NCI-H2171 (cell line): ENCODE measurements at regions not wholly inside any gene's neighbourhood (a gene's known extent, or its start where the extent isn't known, plus 50 kb on each side); places are given as distances from the start of the nearest gene placed in this dataset.

Source experiments
- DNase-seq: peaks from one replicate; lab custom pipeline; 2025; lab: John Stamatoyannopoulos, UW

DNA sequence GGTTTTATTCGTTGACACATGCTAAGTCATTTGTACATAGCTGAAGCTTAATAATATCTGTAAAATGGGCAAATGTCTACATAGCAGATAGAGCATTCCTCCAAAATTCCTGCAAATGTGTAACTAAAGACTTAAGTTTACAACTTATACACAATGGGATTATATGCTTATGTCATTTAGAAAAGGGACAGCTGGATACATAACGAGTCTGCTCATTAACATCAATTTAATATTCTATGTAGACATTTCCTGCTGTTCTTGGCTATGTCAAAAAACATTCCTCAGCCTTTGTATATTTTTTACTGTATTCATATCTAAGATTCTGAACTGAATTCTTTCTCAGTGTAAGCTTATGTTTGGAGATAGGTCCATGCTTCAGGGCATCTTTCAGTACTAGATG, 762.2 kb downstream of the NR2F2 start:
- DNase-seq, result no peak

DNA sequence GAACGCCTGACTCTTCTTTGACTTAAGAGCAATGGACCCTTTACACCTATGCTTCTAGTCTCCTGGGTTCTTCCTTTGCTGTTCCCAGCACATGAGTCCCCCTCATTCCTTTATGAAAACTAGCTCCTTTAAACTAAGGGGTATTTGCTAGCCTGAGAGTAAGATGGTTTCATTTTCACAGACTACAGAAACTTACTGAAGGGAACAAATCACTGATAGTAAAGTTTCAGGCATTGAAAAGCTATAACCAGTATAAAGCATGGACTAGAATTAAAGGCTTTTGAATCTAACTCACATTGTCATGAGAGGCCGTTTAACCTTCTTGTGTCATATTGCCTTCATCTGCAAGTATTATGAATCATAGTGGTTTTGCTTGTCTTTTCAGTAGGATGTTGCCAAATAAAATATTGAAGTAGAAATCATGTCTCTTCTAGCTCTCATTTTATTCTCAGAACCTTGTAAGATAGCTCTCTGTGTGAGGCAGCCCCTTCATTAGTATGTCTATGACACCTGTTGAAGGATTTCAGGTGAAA, 765.9 kb downstream of the NR2F2 start:
- no peak for DNase-seq

DNA sequence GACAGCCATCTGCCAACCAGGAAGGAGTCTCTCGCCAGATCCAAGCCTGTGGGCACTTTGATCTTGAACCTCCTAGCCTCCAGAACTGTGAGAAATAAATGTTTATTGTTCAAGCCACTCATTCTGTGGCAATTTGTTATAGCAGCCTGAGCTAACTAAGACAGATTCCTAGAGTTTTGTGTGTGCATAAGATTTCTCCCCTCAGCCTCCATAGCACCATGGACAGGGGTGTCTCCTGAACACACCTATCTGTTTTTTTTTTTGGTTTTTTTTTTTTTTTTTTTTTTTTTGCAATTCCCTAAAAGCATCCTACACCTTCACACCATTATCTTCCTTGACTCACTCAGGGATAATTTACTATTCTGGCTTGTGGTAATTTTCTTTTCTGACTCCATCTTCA, 768.5 kb downstream of the NR2F2 start:
- no peak for DNase-seq

DNA sequence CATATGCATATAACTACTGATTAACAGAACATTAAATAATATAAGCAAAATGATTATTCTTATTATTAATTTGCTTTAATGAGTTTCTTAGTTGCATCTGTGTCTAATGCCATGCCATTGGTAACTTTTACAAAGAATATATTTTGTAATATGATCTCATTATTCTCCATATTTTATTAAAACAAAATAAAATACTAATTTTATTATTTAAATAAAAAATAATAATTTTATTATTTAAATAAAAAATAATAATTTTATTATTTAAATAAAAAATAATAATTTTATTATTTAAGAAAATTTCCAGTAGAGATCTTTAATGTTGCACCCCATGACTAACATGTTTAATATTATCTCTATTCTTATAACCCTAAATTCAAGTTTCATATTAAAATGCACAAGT, 771.1 kb downstream of the NR2F2 start:
- no peak for DNase-seq

DNA sequence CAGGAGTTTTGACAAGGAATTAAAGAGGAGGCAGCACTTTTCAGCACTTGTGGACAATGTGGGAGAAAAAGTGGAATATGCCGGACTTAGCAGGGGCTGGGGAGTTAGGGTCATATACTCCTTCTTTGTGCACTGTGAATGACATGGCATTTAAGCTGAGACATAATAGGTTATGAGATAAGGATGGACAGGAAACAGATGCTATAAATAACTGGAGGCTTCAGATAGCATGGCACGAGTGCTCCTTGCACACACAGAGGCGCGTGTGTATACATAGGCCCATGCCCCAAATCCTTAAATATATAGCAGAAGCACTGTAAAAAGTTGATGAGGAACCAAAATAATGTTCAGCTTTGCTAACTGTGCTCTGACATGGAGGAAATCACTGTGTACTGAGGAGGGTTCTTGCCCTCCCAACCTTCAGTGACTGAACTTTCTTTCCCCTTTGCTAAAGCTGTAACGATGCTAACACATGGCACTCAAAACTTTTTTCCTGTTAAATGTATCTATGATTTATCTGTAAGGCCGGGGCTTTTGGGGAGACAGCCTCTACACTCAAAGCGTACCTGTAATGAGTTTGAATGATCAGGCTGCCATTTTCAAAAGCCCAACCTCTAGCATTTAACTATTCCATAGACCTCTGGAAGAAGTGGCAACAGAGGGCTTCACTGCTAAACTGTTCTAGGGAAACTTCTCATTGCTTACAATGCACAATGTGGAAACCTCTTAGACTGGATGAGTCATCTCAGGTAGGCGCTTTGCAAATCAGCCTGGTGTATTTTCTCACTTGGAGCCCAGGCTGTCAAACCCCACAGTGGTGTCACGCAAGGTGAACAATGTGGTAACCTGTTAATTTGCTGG, 784.6 kb downstream of the NR2F2 start:
- DNase-seq, result no peak

DNA sequence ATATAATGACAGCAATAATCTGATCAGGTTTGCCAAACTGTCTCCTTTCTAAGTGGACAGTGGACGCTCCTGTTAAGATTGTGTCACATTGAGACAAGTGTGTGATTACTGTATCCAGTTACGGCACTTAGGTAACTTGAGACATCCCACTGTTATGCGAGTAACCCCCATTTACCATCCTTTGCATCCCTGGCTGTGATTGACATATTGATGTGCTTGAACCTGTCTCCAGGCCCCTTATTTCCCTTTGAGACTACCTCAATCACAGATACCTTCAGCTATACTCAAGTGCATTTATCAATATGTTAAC, 785.2 kb downstream of the NR2F2 start:
- DNase-seq, result no peak

DNA sequence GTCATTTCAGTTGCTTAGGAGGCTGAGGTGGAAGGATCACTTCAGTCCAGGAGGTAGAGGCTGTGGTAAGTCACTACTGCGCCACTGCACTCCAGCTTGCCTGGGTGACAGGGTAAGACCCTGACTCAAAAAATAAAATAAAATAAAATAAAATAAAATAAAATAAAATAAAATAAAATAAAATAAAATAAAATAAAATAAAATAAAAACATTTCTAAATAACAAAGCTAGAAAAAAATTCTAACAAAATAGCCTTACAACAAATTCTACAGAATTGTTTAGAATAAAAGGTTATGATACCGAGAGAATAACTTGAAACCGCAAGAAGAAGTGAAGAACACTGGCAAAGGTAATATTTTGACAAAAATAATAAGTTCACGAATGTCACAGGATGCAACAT, 794.3 kb downstream of the NR2F2 start:
- DNase-seq, result no peak

DNA sequence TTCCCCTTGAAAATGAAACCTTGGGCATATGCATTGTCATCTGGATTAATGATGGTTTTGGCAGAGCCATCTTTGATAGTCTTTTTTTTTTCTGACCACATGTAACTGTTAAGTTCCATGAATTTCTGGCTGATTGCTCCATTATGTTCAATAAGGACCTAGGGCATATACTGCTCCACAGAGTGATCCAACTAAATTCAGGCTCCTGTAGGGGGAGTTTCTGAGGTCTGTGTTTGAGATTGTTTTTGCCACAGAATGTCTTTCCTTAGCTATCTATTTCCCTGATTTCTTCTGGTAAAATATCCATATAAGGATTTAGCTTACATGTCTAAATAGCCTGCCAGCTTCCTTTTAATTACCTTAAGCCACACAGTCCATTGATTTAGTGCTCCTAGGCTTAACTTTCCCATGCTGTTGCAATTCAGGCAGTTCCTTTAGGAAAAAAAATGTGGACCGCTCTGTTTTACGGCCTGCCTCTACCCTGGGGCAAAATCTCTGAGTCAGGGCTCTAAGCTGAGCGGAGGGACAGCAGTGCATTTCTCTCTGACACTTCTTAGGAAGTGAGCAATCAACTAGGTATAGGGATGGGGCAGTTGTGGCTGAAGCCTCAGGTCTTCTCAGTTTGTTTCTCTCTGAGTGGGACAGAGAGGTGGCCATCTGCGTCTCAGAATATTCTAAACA, 796.2 kb downstream of the NR2F2 start:
- no peak for DNase-seq

DNA sequence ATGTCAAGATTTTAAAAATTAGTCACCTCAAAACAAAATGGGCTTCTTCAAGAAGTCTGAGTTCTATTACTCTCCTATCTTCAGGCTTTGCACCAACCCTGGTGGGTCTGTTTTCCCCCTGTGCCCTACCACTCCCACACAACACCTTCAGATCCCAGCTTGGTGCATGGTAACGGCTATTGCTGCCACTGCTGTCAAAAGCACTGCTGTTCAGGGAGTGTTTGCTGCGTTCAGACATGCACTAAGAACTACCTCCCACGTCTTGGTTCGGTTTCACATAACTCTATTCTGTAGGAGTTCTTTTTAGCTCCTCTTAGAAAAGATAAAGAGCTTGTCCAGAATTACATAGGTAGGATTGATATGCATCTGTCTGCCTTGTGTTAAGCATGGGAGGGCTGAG, 799.2 kb downstream of the NR2F2 start:
- DNase-seq, result no peak

DNA sequence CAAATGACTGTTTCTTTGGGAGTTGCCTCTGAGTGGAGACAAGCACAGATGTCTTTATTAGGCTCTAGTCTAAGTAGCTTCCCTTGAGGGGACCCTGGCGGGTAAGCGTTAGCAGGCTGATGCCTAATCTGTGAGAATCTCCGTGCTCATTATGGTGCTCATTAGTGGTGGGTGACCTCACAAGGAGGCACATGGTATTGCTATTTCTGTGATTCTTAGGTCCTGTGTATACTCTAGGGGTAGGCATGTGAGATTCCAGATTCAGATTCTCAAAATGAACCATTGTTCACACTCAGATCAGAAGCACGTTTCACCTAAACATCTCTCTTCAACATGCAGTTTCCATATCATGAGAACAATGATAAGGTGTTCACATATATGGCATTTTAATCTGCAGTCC, 809.7 kb downstream of the NR2F2 start:
- no peak for DNase-seq

DNA sequence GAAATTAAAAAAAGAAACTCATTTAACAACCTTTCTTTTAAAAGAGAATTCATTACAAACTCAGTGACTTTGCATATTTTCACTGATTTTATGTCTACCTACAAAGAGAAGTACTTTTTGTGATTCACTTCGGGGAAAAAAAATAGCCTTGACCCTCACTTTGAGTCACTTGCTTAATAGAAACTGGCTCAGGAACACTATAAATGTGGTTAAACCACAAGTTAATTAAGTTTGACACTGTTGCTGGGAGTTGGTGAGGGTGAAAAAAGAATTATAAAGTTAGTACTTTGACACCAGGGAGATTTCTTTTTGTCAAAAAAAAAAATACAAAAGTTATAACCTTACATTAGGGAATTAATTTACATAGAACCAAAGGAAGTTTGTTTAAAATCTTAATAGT, 810.9 kb downstream of the NR2F2 start:
- DNase-seq, result no peak

DNA sequence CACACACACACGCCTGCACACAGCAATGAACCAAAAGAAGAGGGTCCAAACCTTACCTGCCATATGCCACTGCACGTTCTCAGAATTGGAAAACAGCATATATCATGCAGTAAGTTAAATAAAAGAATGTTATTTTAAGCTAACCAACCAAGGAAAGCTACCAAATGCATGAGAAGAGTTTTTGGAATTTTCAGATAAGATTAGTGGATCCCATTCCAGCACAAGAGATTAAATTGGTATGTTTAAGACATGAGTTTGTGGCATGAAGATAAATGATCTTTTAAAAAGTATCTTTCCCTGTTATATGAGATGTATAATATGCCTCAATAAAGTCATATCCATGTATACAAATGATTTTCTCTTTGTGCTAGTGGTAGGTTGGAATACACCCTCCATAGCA, 811.4 kb downstream of the NR2F2 start:
- DNase-seq, result no peak

DNA sequence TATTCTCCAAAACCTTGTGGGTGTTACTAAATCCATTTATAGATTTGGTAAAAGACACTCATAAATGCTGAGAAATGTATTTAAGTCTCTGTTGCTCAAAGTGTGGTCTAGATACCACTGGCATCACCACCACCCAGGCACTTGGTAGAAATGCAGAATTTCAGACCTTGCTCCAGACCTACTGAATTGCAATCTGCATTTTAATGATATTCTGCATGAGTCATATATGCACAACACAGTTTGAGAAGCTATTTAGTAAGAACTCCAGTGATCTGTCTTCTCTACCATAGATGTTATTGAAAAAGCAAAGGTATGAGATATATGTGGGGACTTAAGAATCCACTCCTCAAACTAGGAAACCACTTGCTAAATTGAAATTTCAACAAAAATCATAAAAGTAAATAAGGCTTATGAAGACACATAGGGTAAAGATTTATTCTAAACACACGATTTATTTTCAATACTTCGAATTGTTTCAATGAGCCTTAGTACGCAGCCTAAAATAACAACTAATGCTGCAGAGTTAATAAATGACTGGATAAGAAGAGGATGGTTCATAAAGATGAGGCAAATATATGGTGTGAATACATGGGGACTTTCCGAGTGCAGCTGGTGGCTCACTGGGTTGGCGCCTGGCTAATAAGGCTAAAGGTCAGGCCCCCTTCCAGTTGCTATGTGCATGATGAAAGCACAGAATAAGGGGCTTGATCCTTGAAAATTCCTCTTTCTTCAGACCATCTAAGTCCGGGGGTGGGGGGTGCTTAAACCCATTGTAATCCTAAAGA, 813.3 kb downstream of the NR2F2 start:
- DNase-seq, result no peak

DNA sequence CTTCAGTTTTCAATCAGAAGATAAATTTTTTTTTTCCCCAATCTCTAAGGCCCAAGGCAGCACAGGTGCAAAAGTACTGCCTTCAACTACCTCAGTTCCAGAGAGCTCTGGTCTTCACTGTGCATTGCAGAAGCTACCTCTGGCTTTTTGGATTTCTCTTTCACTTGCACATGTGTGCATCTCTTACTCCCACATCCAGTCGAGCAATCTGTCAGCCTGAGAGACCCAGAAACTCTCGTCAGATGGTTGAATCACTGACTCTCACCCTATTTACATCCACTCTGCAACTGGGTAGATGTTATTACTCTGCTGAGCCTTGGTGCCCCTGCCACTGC, 813.8 kb downstream of the NR2F2 start:
- DNase-seq, result no peak

DNA sequence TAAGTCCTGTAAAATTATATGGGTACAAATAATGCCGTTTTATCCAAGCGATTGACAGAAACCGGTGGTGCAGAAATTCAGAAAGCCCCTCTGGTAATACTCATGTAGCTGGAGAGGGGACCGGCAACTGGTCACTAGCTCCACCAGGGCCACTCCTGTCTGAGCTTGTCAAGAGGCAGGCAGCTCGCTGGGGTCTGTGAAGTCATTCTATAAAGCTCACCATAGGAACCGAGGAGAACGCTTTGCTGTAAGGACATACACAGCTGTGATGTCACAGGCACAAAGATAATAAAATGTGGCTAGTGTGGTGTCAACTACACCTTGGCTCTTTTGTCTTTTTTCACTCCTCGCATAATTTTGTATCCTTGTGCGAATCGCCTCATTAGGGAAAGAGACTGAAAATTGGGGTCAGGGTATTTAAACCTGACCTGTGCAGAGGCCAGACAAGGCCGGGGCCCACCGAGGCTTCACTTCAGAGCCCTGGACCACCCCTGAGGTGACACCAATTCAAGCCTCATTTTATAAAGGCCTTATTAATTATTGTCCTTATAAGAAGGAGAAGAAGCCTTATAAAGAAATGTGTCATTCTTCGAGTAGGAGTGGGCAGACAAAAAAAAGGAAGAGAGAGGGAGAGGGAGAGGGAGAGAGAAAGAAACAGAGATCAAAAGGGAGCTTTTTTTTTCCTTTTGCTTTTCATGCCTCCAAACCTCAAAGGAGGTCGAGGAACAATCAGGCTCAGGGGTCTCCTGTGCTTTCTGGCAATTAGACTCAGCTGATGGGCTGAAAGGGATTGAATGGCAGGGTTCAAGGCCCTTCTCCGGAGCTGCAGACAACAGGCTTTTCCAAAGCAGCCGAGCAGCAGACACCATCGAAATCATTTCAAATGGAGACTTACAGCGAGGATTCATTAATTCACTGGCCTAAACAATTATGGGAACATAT, 813.3 kb upstream of the ARRDC4 start:
- DNase-seq, result no peak

DNA sequence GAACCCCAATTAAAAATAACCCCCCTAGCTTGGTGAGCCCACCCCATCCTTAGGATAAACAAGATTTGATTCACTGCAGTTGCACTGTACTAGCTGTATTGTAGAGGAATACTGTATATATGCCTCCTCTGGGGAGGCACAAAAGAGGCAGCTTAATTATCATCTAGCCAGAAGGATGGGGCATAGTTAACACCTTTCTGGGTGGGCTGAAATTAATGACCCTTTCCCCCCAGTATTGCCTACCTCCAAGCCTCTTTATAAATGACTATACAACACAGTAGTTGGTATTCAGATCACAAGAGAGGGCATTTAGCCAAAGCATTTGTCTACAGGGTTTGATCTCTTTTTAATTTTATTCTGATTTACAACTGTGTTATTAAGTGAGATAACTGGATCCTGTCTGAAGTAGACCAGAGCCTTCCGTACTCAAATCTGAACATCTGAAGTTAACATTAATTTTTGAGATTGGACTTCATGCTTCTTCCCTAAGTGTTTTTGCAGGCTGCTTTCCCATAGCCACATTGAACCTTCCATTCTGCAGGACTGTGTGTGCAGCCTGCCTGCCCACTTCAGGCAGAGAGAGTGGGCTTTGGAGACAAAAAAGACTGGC, 807.0 kb upstream of the ARRDC4 start:
- no peak for DNase-seq

DNA sequence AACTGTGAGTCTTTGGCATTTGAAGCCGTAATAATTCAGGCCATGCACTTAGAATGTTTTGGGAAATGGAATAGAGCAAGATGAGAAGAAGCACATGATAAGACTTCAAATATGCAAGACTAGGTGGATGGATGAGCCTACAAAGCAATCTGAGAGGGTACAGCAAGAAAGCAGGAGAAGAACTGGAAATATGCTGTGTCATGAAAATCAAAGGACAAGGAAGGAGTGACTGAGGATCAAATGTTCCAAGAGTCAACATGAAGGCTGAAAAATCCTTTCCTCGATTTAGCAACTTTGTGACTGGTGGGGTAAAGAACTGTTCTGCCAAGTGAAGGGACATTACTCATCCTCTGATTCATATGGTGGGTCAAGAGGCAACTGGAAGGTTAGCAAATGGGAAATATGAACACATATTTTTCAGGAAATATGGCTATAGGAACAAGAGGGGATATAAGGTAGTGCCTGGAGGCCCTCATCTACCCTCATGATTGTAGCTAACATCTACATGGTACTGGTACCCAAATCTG, 803.7 kb upstream of the ARRDC4 start:
- DNase-seq, result no peak

DNA sequence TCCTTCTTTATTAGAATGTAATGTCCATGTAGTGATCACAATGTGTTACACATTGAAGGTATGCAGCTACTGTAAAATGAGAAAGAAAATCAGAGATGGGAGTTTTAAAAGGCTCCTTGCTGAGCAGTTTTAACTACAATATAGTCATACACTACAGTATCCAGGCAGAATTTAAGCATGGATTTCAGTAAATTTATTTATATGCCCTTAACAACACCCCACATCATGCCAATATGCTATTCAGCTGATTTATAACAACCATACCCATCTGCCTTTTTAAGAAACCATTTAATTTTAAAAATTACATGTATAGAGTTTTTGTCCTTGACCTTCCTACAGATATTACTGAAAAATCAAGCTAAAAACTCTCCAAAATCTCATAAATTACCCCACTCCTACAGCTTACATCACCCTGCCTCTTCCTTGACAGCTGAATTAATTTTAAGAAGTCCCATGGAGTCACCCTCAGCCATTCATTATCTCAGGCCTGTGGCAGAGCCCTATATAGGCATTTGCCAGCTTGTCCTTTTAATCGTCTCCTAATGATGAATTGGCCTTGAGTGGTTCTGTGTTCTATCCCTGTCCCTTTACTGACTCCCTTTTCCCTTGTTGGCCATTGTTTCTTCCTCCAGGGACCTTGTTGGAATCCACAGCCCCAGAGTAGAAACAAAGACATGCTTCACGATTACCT, 797.6 kb upstream of the ARRDC4 start:
- no peak for DNase-seq

DNA sequence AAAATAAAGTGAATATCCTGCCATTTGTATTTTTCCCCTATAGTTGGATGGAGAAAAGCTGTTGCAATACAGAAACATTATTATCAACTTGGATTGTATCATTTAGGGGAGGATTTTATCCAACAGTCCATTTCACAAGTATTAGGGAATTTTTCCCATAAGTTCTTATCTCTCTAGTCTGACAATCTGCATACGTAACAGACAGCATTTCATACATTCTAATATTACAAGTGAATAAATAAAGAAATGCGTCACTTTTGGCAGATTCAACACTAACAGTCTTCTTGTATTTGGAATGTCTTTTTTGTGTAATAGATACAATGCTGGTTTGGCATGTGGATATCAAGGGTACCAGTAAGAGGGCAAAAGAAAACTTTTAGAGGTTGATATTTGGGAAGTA, 795.3 kb upstream of the ARRDC4 start:
- DNase-seq, result no peak

DNA sequence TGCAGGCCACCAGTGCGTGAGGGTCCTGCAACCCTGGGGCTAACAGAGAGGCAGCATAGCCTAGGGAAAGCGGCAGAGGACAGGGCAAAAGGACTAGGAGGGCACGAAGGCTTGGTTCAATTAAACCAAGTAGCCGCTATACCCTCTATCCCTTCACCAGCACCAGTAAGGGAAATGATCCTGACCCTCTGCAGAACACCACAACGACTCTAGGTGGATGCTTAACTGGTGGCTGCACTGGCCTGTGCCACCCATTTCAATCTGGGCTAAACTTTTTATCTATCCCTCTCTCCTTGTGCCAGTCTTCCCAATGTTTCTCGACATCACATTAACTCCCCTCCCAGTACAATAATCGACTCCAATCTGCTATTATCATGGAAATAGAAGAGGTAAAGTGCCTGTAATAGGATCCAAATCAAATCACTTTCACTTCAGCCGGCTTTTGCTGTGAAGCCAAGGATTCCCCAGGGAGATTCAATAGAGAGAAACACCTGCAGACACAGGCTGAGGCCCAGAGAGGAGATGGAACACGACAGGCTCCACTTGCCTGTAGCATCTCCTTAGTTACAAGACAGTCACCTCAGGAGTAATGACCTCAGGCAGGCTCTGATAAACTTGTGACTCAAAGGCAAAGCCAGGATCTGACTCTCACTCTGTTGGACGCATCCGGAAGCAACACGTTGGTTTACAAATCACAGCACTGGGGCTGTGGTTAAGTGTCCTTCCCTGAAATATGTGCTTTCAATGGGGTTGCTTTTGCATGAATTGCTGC, 791.6 kb upstream of the ARRDC4 start:
- peak; percentile 26 for DNase-seq
